Heart left ventricle (tissue), 16 donors: ENCODE measurements at regions not wholly inside any gene's neighbourhood (a gene's known extent, or its start where the extent isn't known, plus 50 kb on each side); places are given as distances from the start of the nearest gene placed in this dataset.

Source experiments
- ATAC-seq, 4 donors: fragments of 200-7000 bp; cut with Tn5 transposase; one replicate each; pipeline ENCODE4 v1.9.1; 2020 to 2022; ENCODE audit warnings: moderate library complexity in 4 of 4, mild to moderate bottlenecking in 3 of 4, moderate number of reproducible peaks in 1 of 4
- DNase-seq, 5 donors: peaks; one replicate each; pipeline ENCODE4 v3.0.0-alpha.2; 2020
- H3K27ac ChIP-seq, 12 donors: fragments of 200-600 bp; sonication (generic) in 4 of 12; one replicate each; pipeline versions ENCODE4 v1.5.0 to v1.8.0; 2016 to 2022; ENCODE audit warnings: mild to moderate bottlenecking in 2 of 12
- H3K27me3 ChIP-seq, 9 donors: fragments of 200-600 bp; sonication (generic) in 2 of 9; one replicate each; pipeline versions ENCODE4 v1.5.1 to v1.8.0; 2016 to 2022; ENCODE audit warnings: mild to moderate bottlenecking in 3 of 9
- H3K36me3 ChIP-seq, 9 donors: fragments of 200-600 bp; sonication (generic) in 2 of 9; one replicate each; pipeline versions ENCODE4 v1.5.0 to v1.8.0; 2018 to 2022; ENCODE audit warnings: mild to moderate bottlenecking in 2 of 9
- H3K4me1 ChIP-seq, 12 donors: fragments of 200-600 bp; sonication (generic) in 4 of 12; one replicate each; pipeline versions ENCODE4 v1.5.0 to v1.8.0; 2016 to 2022; ENCODE audit warnings: mild to moderate bottlenecking in 3 of 12
- H3K4me3 ChIP-seq, 12 donors: fragments of 200-600 bp; sonication (generic) in 4 of 12; one replicate each; pipeline versions ENCODE4 v1.5.0 to v1.8.0; 2017 to 2022; ENCODE audit warnings: mild to moderate bottlenecking in 9 of 12, moderate library complexity in 4 of 12
- H3K9me3 ChIP-seq, 12 donors: fragments of 200-600 bp; sonication (generic) in 4 of 12; one replicate each; pipeline versions ENCODE4 v1.5.0 to v1.8.0; 2016 to 2022; ENCODE audit warnings: mild to moderate bottlenecking in 1 of 12
- CTCF ChIP-seq, 12 donors: fragments of 200-600 bp; sonication (generic) in 4 of 12; IDR thresholded peaks; one replicate each; pipeline versions ENCODE4 v1.5.0 to v1.8.0; 2018 to 2022; ENCODE audit warnings: antibody characterized with exemption in 12 of 12, mild to moderate bottlenecking in 5 of 12
- POLR2A ChIP-seq, 2 donors: fragments of 450-650 bp; IDR thresholded peaks; one replicate each; pipeline ENCODE4 v1.6.1; 2017; ENCODE audit warnings: antibody characterized with exemption in 2 of 2, mild to moderate bottlenecking in 2 of 2, moderate library complexity in 2 of 2
- WGBS, 4 donors: extraction: QIAGEN DNeasy Blood & Tissue Kit in 2 of 4; methylation state at CpG; one replicate each; pipeline versions ENCODE4 v1.1.5 to v1.1.7; 2013 to 2018; 5-methylcytosine and 5-hydroxymethylcytosine counted together
- intact Hi-C, 10 donors: fragments of 100-400 bp; cut with DNase I; formaldehyde crosslinking; loops; one replicate each; pipeline versions ENCODE4 v1.11.1 to v1.14.2; 2022
- donor health status: ischemic (EF 13 %, LVEDD 7.1; RV severe dilation, severe dysfunction).
- donor health status: healthy with polysubstance abuse.
- donor health status: DM: no; HTN: yes; CAD: no.
- donor health status: DM: no; HTN: no; CAD: no.
- donor health status: ischemic (EF 25% LVEDD 6.9; RV normal size, moderate dysfunction).
- donor health status: ischemic (EF 25% LVEDD 5.7; RV mildly dilated, moderate dysfunction).
- donor health status: healthy.
- donor health status: DM: yes; HTN: yes; CAD: no.
- donor health status: ischemic (EF 35%, LVEDD 5.7; RV mildly dilated, moderate dysfunction).
- donor health status: nonischemic (EF 11% LVEDD 7.7; RV severe dilation, severe dysfunction).
- donor health status: DM: yes; HTN: yes; CAD: no.
- donor health status: PGD.
- donor health status: ischemic (EF 29% LVEDD 5.4; RV normal size, mild dysfunction).
- donor health status: nonischemic (EF 23%, LVEDD 6.1; RV moderate dilation, normal function).

DNA sequence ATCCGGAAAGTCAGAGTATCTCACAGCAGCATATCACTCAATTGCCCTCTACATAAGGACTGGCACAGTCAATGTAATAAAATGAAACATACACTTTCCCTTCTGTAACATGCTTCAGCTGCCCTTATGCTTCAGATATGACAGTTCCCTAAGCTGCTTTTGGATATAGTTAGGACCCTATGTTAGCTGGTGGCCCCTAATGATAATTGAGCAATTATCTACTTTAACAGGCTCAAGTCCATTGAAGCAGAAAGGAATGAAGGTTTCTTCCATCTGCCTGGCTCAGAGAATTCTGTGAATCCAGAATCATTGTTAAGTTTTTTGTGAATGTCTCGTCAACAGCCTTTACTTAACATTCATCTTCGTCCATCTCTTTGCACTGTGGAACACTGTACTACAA, 951.2 kb upstream of the DIAPH2 start:
- 71 to 86% (median 81%) methylated on average over 3 of the region's 3 CpGs for WGBS, 4 donors
- Histone ChIP-seq H3K4me3 (no peak overlapping the region), H3K4me1 (no peaks in the 10 kb centered on the region), H3K36me3 (no peaks in the 10 kb centered on the region), H3K9me3 (no peaks in the 10 kb centered on the region), H3K27me3 (no peaks in the 10 kb centered on the region), H3K27ac (no peak overlapping the region)
- ATAC-seq (no peak), DNase-seq (no peak)
- TF ChIP-seq POLR2A (IDR thresholded peaks at IDR 0.05) (no peak), CTCF (IDR thresholded peaks at IDR 0.05) (no peak)
- intact Hi-C loops, result no loop called here

DNA sequence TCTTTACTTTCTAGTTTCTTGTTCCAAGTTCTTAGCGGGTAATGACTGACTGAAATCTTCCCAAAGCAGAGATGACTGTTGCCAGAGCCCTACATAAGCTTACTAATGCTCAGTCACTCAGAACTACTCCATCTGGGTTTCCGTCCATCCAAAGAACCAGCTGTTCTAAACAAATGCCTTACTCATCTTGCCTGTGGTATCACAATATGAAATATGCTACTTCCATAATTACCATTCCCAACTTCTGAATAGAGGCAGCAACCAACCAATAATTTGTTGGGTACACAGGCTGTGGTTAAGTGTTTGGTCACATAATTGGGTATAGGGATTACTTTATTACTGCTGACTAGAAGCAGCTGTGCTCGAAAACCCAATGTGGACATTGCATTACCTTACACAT, 930.2 kb upstream of the DIAPH2 start:
- 70 to 86% (median 76%) methylated on average over 3 of the region's 3 CpGs for WGBS, 4 donors
- TF ChIP-seq CTCF (IDR thresholded peaks at IDR 0.05), result no peak
- no peak for TF ChIP-seq POLR2A (IDR thresholded peaks at IDR 0.05)
- H3K9me3 ChIP-seq, result no peaks in the 10 kb centered on the region

DNA sequence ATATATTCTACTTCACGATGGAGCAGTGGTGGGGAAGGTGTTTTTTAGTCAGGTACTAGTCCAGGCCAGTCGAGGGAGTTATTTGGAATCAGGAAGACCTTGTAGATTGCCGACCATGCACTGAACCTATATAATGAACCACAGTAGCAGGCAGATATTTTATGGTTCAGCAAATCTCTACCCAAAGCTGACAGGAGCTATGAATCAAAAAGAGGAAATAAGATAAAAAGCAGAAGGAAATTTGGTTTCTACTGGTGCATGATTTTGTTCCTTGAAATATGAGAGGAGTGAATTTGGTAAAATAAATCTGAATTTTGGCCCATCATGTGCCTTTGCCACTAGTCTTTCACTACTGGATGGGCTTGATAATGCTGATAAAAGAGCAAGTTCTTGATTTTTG, 924.3 kb upstream of the DIAPH2 start:
- H3K36me3 ChIP-seq, result no peaks in the 10 kb centered on the region
- TF ChIP-seq CTCF (IDR thresholded peaks at IDR 0.05) (no peak), POLR2A (IDR thresholded peaks at IDR 0.05) (no peak)
- no peak overlapping the region for H3K4me3 ChIP-seq
- ATAC-seq (no peak), DNase-seq (no peak)
- 55 to 79% (median 68%) methylated on average over 3 of the region's 3 CpGs for WGBS, 4 donors
- intact Hi-C loops, result loop anchor here in 1 of 10 donors (10.0 kb wide), 1 partner anchor 424 kb away; no protein-coding TSS in a partner anchor
- H3K9me3 ChIP-seq, result no peaks in the 10 kb centered on the region
- no peaks in the 10 kb centered on the region for H3K4me1 ChIP-seq
- H3K27ac ChIP-seq, result no peak overlapping the region
- H3K27me3 ChIP-seq, result peaks cover 0 to 5% (median 0%) of the 10 kb centered on the region in 9 donors

More for the DNA sequence above, 930.2 kb upstream of the DIAPH2 start:
- H3K36me3 ChIP-seq, result no peaks in the 10 kb centered on the region
- no peak for DNase-seq
- ATAC-seq, result no peak
- intact Hi-C loops, result no loop called here
- peaks cover 0 to 5% (median 0%) of the 10 kb centered on the region in 9 donors for H3K27me3 ChIP-seq
- H3K4me1 ChIP-seq, result no peaks in the 10 kb centered on the region
- no peak overlapping the region for H3K27ac ChIP-seq
- H3K4me3 ChIP-seq, result no peak overlapping the region

- ATAC-seq (no peak), DNase-seq (no peak)
- Histone ChIP-seq H3K27me3 (peaks cover 0 to 6% (median 0%) of the 10 kb centered on the region in 9 donors), H3K36me3 (no peaks in the 10 kb centered on the region), H3K9me3 (no peaks in the 10 kb centered on the region), H3K4me1 (no peaks in the 10 kb centered on the region), H3K4me3 (no peak overlapping the region), H3K27ac (no peak overlapping the region)
- WGBS, 4 donors, result 50 to 62% (median 55%) methylated on average over 1 of the region's 1 CpG
- intact Hi-C loops, result loop anchor here in 1 of 10 donors (10.0 kb wide), 1 partner anchor 422 kb away; no protein-coding TSS in a partner anchor
- TF ChIP-seq CTCF (IDR thresholded peaks at IDR 0.05) (no peak), POLR2A (IDR thresholded peaks at IDR 0.05) (no peak)
These were observed 921.9 kb upstream of the DIAPH2 start for GRCh38 chrX:95762716-95763115.
